ENCODE measurements at regions not wholly inside any gene's neighbourhood (a gene's known extent, or its start where the extent isn't known, plus 50 kb on each side); places are given as distances from the start of the nearest gene placed in this dataset.
A peak's percentile ranks its signal among the peaks of the same experiment; 100 is the strongest.

DNA sequence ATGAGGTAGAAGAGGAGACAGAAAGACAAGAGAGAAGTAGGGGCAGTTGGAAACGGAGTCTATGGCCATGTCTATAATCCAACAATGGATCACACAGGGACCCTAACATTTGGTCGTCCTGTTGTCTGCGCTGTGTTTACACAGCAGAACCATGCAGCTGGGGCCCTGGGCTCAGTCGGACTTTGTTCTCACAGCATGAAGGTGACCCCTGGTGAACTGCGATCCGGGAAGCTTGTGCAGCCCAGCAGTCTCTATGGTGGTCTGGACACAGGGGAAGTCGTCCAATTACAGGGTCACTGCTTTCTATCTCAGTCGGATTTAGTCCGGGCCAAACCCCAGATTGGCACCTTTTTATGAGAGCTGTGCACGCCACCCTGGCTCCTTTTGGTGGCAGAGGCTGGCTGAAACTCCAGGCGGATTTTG, 153.6 kb downstream of the FOXA2 start (continued):
- TF ChIP-seq, protein P1, sequence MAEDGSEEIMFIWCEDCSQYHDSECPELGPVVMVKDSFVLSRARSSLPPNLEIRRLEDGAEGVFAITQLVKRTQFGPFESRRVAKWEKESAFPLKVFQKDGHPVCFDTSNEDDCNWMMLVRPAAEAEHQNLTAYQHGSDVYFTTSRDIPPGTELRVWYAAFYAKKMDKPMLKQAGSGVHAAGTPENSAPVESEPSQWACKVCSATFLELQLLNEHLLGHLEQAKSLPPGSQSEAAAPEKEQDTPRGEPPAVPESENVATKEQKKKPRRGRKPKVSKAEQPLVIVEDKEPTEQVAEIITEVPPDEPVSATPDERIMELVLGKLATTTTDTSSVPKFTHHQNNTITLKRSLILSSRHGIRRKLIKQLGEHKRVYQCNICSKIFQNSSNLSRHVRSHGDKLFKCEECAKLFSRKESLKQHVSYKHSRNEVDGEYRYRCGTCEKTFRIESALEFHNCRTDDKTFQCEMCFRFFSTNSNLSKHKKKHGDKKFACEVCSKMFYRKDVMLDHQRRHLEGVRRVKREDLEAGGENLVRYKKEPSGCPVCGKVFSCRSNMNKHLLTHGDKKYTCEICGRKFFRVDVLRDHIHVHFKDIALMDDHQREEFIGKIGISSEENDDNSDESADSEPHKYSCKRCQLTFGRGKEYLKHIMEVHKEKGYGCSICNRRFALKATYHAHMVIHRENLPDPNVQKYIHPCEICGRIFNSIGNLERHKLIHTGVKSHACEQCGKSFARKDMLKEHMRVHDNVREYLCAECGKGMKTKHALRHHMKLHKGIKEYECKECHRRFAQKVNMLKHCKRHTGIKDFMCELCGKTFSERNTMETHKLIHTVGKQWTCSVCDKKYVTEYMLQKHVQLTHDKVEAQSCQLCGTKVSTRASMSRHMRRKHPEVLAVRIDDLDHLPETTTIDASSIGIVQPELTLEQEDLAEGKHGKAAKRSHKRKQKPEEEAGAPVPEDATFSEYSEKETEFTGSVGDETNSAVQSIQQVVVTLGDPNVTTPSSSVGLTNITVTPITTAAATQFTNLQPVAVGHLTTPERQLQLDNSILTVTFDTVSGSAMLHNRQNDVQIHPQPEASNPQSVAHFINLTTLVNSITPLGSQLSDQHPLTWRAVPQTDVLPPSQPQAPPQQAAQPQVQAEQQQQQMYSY (CRISPR knock-in tag; IDR thresholded peaks at IDR 0.05) = peak; percentile 21; the same call in 1 of the 2 replicates
- TF ChIP-seq, protein P2, sequence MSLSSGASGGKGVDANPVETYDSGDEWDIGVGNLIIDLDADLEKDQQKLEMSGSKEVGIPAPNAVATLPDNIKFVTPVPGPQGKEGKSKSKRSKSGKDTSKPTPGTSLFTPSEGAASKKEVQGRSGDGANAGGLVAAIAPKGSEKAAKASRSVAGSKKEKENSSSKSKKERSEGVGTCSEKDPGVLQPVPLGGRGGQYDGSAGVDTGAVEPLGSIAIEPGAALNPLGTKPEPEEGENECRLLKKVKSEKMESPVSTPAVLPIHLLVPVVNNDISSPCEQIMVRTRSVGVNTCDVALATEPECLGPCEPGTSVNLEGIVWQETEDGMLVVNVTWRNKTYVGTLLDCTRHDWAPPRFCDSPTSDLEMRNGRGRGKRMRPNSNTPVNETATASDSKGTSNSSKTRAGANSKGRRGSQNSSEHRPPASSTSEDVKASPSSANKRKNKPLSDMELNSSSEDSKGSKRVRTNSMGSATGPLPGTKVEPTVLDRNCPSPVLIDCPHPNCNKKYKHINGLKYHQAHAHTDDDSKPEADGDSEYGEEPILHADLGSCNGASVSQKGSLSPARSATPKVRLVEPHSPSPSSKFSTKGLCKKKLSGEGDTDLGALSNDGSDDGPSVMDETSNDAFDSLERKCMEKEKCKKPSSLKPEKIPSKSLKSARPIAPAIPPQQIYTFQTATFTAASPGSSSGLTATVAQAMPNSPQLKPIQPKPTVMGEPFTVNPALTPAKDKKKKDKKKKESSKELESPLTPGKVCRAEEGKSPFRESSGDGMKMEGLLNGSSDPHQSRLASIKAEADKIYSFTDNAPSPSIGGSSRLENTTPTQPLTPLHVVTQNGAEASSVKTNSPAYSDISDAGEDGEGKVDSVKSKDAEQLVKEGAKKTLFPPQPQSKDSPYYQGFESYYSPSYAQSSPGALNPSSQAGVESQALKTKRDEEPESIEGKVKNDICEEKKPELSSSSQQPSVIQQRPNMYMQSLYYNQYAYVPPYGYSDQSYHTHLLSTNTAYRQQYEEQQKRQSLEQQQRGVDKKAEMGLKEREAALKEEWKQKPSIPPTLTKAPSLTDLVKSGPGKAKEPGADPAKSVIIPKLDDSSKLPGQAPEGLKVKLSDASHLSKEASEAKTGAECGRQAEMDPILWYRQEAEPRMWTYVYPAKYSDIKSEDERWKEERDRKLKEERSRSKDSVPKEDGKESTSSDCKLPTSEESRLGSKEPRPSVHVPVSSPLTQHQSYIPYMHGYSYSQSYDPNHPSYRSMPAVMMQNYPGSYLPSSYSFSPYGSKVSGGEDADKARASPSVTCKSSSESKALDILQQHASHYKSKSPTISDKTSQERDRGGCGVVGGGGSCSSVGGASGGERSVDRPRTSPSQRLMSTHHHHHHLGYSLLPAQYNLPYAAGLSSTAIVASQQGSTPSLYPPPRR (CRISPR knock-in tag; IDR thresholded peaks at IDR 0.05; ENCODE audit: borderline replicate concordance) = peak; percentile 94
- TF ChIP-seq POGZ (CRISPR knock-in tag; IDR thresholded peaks at IDR 0.05) = peak; percentile 98
- TF ChIP-seq SRF (IDR thresholded peaks at IDR 0.05; ENCODE audit: low read depth, low read length) = no peak
- peak; percentile 97 for TF ChIP-seq TFAP4 (IDR thresholded peaks at IDR 0.05; ENCODE audit: borderline replicate concordance, low read depth)
- TF ChIP-seq ZNF598 (CRISPR knock-in tag; IDR thresholded peaks at IDR 0.05; ENCODE audit: borderline replicate concordance) = peak; percentile 97
- TF ChIP-seq, protein P3, sequence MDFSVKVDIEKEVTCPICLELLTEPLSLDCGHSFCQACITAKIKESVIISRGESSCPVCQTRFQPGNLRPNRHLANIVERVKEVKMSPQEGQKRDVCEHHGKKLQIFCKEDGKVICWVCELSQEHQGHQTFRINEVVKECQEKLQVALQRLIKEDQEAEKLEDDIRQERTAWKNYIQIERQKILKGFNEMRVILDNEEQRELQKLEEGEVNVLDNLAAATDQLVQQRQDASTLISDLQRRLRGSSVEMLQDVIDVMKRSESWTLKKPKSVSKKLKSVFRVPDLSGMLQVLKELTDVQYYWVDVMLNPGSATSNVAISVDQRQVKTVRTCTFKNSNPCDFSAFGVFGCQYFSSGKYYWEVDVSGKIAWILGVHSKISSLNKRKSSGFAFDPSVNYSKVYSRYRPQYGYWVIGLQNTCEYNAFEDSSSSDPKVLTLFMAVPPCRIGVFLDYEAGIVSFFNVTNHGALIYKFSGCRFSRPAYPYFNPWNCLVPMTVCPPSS (IDR thresholded peaks at IDR 0.05) = no peak
- TF ChIP-seq GATAD1 (CRISPR knock-in tag; IDR thresholded peaks at IDR 0.05) = peak; percentile 79
- TF ChIP-seq TCF7 (IDR thresholded peaks at IDR 0.05; ENCODE audit: low read depth) = peak; percentile 80
- TF ChIP-seq NR1H2 (CRISPR knock-in tag; IDR thresholded peaks at IDR 0.05; ENCODE audit: borderline replicate concordance, low read depth) = peak; percentile 99
- no peak for TF ChIP-seq SCMH1 (CRISPR knock-in tag; IDR thresholded peaks at IDR 0.05; ENCODE audit: borderline replicate concordance)
- TF ChIP-seq ZNF274 (CRISPR knock-in tag; IDR thresholded peaks at IDR 0.05) = peak; percentile 94
- peak; percentile 87 for TF ChIP-seq SNAPC4 (CRISPR knock-in tag; IDR thresholded peaks at IDR 0.05)
- TF ChIP-seq ZNF484 (CRISPR knock-in tag; IDR thresholded peaks at IDR 0.05; ENCODE audit: borderline replicate concordance, low read depth) = no peak

All from HepG2 (cell line).